Liver (tissue), 3 donors: ENCODE measurements at regions not wholly inside any gene's neighbourhood (a gene's known extent, or its start where the extent isn't known, plus 50 kb on each side); places are given as distances from the start of the nearest gene placed in this dataset.

Experiments
- CTCF ChIP-seq: fragments of 150-350 bp; IDR thresholded peaks from 2 replicates; pipeline ENCODE4 v1.5.1; 2017; ENCODE audit warnings: improper control_type of control experiment, low read depth, low read length; ENCODE audit not compliant: missing input control
- EGR1 ChIP-seq, 2 donors: IDR thresholded peaks; 2 replicates each; pipeline ENCODE4 v1.6.1; 2016 to 2018; ENCODE audit warnings: antibody characterized with exemption in 2 of 2, low read depth in 2 of 2
- FOXA1 ChIP-seq: IDR thresholded peaks from 2 replicates; pipeline ENCODE4 v1.6.1; 2016; ENCODE audit warnings: antibody characterized with exemption
- FOXA2 ChIP-seq: IDR thresholded peaks from 2 replicates; pipeline ENCODE4 v1.6.1; 2016; ENCODE audit warnings: antibody characterized with exemption
- HNF4A ChIP-seq, 2 donors: conservative IDR thresholded peaks; 2 replicates each; pipeline ENCODE4 v1.6.1; 2016; ENCODE audit warnings: antibody characterized with exemption in 2 of 2, mild to moderate bottlenecking in 2 of 2
- JUND ChIP-seq, 2 donors: IDR thresholded peaks; 2 replicates each; pipeline ENCODE4 v1.6.1; 2016; ENCODE audit warnings: antibody characterized with exemption in 2 of 2
- NR2F2 ChIP-seq: IDR thresholded peaks from 2 replicates; pipeline ENCODE4 v1.6.1; 2016; ENCODE audit warnings: antibody characterized with exemption
- RAD21 ChIP-seq, 2 donors: IDR thresholded peaks; 2 replicates each; pipeline ENCODE4 v1.6.1; 2016; ENCODE audit warnings: antibody characterized with exemption in 2 of 2, mild to moderate bottlenecking in 2 of 2
- TAF1 ChIP-seq: conservative IDR thresholded peaks from 2 replicates; pipeline ENCODE4 v1.6.1; 2016; ENCODE audit warnings: antibody characterized with exemption, mild to moderate bottlenecking
- YY1 ChIP-seq: IDR thresholded peaks from 2 replicates; pipeline ENCODE4 v1.6.1; 2016; ENCODE audit warnings: antibody characterized with exemption, mild to moderate bottlenecking
- TF ChIP-seq, protein P1 (sequence below): IDR thresholded peaks from 2 replicates; pipeline ENCODE4 v1.6.1; 2016; ENCODE audit warnings: antibody characterized with exemption, mild to moderate bottlenecking
- TF ChIP-seq, protein P2 (sequence below): IDR thresholded peaks from 2 replicates; pipeline ENCODE4 v1.6.1; 2016; ENCODE audit warnings: antibody characterized with exemption
- donor health status: healthy.
- donor health status: healthy.

- TF ChIP-seq, protein P1, sequence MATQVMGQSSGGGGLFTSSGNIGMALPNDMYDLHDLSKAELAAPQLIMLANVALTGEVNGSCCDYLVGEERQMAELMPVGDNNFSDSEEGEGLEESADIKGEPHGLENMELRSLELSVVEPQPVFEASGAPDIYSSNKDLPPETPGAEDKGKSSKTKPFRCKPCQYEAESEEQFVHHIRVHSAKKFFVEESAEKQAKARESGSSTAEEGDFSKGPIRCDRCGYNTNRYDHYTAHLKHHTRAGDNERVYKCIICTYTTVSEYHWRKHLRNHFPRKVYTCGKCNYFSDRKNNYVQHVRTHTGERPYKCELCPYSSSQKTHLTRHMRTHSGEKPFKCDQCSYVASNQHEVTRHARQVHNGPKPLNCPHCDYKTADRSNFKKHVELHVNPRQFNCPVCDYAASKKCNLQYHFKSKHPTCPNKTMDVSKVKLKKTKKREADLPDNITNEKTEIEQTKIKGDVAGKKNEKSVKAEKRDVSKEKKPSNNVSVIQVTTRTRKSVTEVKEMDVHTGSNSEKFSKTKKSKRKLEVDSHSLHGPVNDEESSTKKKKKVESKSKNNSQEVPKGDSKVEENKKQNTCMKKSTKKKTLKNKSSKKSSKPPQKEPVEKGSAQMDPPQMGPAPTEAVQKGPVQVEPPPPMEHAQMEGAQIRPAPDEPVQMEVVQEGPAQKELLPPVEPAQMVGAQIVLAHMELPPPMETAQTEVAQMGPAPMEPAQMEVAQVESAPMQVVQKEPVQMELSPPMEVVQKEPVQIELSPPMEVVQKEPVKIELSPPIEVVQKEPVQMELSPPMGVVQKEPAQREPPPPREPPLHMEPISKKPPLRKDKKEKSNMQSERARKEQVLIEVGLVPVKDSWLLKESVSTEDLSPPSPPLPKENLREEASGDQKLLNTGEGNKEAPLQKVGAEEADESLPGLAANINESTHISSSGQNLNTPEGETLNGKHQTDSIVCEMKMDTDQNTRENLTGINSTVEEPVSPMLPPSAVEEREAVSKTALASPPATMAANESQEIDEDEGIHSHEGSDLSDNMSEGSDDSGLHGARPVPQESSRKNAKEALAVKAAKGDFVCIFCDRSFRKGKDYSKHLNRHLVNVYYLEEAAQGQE, result no peak
- TF ChIP-seq CTCF (no peak), EGR1 (IDR thresholded peaks at IDR 0.05; ENCODE audit: low read depth in 2 of 2) (no peak), TAF1 (no peak), NR2F2 (no peak), JUND (IDR thresholded peaks at IDR 0.05) (no peak), FOXA2 (no peak), HNF4A (conservative IDR thresholded peaks at IDR 0.05) (no peak), FOXA1 (no peak), RAD21 (IDR thresholded peaks at IDR 0.05) (no peak), YY1 (no peak)
- TF ChIP-seq, protein P2, sequence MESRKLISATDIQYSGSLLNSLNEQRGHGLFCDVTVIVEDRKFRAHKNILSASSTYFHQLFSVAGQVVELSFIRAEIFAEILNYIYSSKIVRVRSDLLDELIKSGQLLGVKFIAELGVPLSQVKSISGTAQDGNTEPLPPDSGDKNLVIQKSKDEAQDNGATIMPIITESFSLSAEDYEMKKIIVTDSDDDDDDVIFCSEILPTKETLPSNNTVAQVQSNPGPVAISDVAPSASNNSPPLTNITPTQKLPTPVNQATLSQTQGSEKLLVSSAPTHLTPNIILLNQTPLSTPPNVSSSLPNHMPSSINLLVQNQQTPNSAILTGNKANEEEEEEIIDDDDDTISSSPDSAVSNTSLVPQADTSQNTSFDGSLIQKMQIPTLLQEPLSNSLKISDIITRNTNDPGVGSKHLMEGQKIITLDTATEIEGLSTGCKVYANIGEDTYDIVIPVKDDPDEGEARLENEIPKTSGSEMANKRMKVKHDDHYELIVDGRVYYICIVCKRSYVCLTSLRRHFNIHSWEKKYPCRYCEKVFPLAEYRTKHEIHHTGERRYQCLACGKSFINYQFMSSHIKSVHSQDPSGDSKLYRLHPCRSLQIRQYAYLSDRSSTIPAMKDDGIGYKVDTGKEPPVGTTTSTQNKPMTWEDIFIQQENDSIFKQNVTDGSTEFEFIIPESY, result no peak
Measured at GRCh38 chr7:91518058-91518457, 253.8 kb downstream of the FZD1 start.
